ENCODE measurements at regions not wholly inside any gene's neighbourhood (a gene's known extent, or its start where the extent isn't known, plus 50 kb on each side); places are given as distances from the start of the nearest gene placed in this dataset.

DNA sequence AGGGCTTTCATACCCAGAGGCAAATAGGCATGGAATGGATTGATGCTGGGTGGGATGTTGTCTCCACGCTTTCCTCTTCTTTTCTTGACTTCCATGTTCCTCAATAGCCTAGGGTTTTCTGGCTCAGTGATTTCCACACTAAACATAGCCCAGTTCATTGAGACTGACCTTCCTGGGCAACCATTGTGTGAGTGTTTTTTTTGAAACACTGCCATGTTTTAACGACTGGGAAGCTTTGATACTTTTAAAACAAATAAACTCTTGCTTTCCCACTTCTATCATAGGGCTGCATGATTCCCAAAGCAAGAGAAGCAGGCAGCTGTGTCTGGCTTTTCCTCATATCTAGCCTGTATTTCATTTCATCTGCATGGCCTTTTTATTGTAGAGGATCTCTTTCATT lies 775.9 kb upstream of the TSPY4 start:
- Mint-ChIP-seq H3K9me3 (no peaks in the 10 kb centered on the region), H3K4me3 (no peak overlapping the region), H3K4me1 (no peaks in the 10 kb centered on the region), H3K27ac (no peak overlapping the region), H3K27me3 (no peaks in the 10 kb centered on the region), H3K36me3 (no peaks in the 10 kb centered on the region)
- no peak for DNase-seq
- CTCF ChIA-PET = no interaction called here

DNA sequence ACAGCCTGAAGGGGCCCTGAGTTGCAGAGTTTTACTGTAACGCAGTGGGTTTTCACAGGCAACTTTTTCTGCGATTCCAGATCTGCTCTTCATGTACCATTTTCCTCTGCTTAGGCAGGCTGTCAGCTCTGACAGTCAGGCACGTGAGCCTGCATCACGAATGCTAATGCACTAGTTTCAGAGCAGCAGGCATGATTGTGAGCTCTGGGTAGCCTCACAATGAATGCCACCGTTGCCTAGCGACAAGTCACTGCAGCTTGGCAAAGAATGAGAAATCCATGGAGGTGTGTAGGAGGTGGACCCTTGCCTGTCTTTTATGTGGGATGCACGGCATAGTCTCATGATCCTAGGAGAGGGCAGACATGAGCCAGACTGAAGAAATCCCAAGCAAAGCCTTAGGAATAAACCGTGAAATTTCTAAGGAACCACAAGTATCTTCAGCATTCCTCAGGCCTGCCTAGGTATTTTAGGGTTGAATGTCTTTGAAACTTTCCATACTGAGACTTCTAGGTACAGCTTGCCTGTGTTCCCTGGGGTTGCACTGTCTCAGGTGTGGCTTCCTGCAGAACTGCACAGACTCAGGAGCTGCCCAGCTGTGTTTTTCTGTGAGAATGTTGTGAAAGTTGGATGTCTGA lies 774.7 kb upstream of the TSPY4 start:
- Mint-ChIP-seq H3K4me3 (no peak overlapping the region), H3K27me3 (no peaks in the 10 kb centered on the region), H3K36me3 (no peaks in the 10 kb centered on the region), H3K4me1 (no peaks in the 10 kb centered on the region), H3K27ac (no peak overlapping the region), H3K9me3 (no peaks in the 10 kb centered on the region)
- CTCF ChIA-PET = no interaction called here
- DNase-seq = no peak

DNA sequence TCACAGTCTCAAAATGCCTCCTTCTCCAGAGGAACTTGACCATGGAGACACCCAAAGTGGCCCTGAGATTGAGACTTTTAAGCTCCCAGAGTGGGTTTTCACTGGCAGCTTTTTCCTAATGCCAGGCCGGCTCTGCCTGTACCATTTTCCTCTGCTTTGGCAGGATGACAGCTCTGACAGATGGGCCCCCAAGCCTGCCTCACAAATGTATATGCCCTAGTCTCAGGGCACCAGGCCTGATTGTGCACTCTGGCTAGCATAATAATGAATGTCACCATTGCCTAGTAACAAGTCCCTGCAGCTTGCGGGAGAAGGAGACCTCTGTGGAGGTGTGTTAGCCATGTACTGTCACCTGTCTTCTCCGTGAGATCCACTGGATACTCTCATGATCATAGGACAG lies 772.8 kb upstream of the TSPY4 start:
- DNase-seq = no peak
- Mint-ChIP-seq H3K9me3 (no peaks in the 10 kb centered on the region), H3K4me3 (no peak overlapping the region), H3K4me1 (no peaks in the 10 kb centered on the region), H3K27me3 (no peaks in the 10 kb centered on the region), H3K36me3 (no peaks in the 10 kb centered on the region), H3K27ac (no peak overlapping the region)
- CTCF ChIA-PET = no interaction called here

DNA sequence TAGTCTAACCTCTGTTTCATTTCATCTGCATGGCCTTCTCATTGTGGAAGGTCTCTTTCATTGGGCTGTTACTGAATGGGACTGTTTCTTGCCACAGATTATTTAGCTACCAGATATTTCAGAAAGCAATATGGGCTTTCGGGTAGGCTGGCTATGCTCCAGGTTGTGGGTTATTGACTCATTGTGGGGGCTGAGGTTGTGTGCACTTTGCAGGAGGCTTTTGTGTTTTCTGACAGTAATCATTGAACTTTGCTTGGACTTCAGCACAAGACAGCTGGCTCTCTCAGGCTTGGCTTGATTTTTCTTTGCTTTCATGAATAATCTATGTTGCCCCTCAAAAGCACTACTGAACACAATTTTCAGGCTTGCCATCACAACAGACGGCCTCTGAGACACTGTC lies 771.1 kb upstream of the TSPY4 start:
- no peaks in the 10 kb centered on the region for H3K27me3 Mint-ChIP-seq
- no peaks in the 10 kb centered on the region for H3K9me3 Mint-ChIP-seq
- CTCF ChIA-PET = no interaction called here
- H3K4me1 Mint-ChIP-seq = no peaks in the 10 kb centered on the region
- no peak overlapping the region for H3K4me3 Mint-ChIP-seq
- DNase-seq = no peak
- H3K27ac Mint-ChIP-seq = no peak overlapping the region
- no peaks in the 10 kb centered on the region for H3K36me3 Mint-ChIP-seq

DNA sequence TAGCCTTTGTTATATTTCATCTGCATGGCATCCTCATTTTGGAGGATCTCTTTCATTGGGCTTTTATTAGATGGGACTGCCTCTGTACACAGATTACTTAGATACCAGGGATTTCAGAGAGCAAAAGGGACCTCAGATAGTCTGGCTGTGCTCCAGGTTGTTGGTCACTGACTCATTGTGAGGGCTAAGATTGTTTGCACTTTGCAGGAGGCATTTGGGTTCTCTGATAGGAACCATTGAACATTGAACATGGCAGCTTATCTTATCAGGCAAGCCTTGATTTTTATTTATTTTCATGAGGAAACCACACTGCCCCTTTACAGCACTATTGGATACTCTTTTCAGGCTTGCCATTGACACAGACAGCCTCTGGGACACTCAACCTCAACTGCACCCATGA lies 766.9 kb upstream of the TSPY4 start:
- CTCF ChIA-PET = no interaction called here
- no peaks in the 10 kb centered on the region for H3K4me1 Mint-ChIP-seq
- H3K4me3 Mint-ChIP-seq = no peak overlapping the region
- no peaks in the 10 kb centered on the region for H3K27me3 Mint-ChIP-seq
- DNase-seq = no peak
- no peaks in the 10 kb centered on the region for H3K9me3 Mint-ChIP-seq
- H3K36me3 Mint-ChIP-seq = no peaks in the 10 kb centered on the region
- H3K27ac Mint-ChIP-seq = no peak overlapping the region

DNA sequence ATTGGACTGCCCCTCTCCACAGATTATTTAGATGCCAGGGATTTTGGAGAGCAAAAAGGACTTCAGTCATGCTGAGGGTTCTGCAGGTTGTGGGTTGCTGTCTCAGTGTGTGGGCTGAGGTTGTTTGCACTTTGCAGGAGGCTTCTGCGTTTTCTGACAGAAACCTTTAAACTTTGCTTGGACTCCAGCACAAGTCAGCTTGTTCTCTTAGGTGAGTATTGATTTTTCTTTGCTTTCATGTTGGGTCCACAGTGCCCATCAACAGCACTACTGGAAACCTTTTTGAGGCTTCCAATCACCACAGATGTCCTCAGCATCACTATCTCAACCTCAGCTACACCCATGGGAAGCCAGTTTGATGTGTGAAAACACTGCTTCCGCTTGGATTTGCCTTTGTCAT lies 764.3 kb upstream of the TSPY4 start:
- Mint-ChIP-seq H3K4me3 (no peak overlapping the region), H3K27ac (no peak overlapping the region), H3K4me1 (no peaks in the 10 kb centered on the region), H3K36me3 (no peaks in the 10 kb centered on the region), H3K9me3 (no peaks in the 10 kb centered on the region), H3K27me3 (no peaks in the 10 kb centered on the region)
- no peak for DNase-seq
- CTCF ChIA-PET = no interaction called here

DNA sequence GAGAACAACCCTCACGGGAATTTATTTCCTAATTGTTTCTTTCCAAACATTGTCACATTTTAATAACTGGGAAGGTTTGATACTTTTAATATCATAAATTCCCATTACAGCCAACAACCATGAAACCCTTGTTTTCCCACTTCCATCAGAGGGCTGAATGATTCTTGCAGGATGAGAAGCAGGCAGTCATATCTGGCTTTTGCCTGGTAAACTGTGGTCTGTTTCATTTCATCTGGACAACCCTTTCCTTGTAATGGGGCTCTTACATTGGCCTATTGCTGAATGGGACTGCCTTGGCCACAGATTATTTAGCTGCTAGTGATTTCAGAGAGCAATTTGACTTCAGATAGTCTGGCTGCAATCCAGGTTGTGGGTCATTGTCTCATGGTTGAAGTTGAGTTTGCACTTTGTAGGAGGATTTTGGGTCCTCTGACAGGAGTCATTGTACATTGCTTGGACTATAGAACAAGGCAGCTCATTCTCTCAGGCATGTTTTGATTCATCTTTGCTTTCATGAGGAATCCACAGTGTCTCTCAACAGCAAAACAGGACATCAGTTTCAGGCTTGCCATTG lies 754.9 kb upstream of the TSPY4 start:
- no peaks in the 10 kb centered on the region for H3K36me3 Mint-ChIP-seq
- no peak overlapping the region for H3K4me3 Mint-ChIP-seq
- no peaks in the 10 kb centered on the region for H3K4me1 Mint-ChIP-seq
- H3K27me3 Mint-ChIP-seq = no peaks in the 10 kb centered on the region
- CTCF ChIA-PET = no interaction called here
- DNase-seq = no peak
- no peaks in the 10 kb centered on the region for H3K9me3 Mint-ChIP-seq
- H3K27ac Mint-ChIP-seq = no peak overlapping the region

DNA sequence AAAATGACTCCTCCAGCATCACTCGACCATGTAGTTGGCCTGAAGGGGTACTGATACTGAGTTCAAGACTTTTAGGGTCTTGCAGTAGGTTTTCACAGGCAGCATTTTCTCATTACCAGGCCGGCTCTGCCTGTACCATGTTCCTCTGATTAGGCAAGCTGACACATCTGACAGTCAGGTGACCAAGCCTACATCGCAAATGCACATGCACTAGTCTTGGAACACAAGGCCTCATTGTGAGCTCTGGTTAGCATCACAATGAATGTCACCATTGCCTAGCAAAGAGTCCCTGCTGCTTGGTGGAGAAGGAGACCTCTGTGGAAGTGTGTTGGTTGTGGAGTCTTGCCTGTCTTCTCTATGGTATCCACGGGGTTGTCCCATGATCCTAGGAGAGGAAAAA lies 754.1 kb upstream of the TSPY4 start:
- no peak for DNase-seq

DNA sequence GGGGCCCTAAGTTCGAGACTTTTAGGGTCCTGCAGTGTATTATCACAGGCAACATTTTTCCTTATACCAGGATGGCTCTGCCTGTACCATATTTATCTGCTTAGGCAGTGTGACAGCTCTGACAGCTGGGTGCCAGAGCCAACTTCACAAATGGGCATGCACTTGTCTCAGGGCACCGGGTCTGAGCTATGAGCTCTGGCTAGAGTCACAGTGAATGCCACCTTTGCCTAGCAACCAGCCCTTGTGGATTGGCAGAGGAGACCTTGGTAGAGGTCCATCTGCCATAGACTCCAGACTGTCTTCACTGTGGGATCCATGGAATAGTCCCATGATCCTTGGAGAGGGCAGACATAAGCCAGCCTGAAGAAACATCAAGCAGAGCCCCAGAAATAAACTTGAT lies 746.6 kb upstream of the TSPY4 start:
- H3K4me1 Mint-ChIP-seq = no peaks in the 10 kb centered on the region
- no peaks in the 10 kb centered on the region for H3K9me3 Mint-ChIP-seq
- no peak overlapping the region for H3K27ac Mint-ChIP-seq
- no peak overlapping the region for H3K4me3 Mint-ChIP-seq
- H3K36me3 Mint-ChIP-seq = no peaks in the 10 kb centered on the region
- CTCF ChIA-PET = no interaction called here
- H3K27me3 Mint-ChIP-seq = no peaks in the 10 kb centered on the region
- no peak for DNase-seq

More for the DNA sequence above, 754.1 kb upstream of the TSPY4 start:
- H3K4me3 Mint-ChIP-seq = no peak overlapping the region
- H3K36me3 Mint-ChIP-seq = no peaks in the 10 kb centered on the region
- no peaks in the 10 kb centered on the region for H3K4me1 Mint-ChIP-seq
- CTCF ChIA-PET = no interaction called here
- H3K9me3 Mint-ChIP-seq = no peaks in the 10 kb centered on the region
- no peak overlapping the region for H3K27ac Mint-ChIP-seq
- H3K27me3 Mint-ChIP-seq = no peaks in the 10 kb centered on the region

DNA sequence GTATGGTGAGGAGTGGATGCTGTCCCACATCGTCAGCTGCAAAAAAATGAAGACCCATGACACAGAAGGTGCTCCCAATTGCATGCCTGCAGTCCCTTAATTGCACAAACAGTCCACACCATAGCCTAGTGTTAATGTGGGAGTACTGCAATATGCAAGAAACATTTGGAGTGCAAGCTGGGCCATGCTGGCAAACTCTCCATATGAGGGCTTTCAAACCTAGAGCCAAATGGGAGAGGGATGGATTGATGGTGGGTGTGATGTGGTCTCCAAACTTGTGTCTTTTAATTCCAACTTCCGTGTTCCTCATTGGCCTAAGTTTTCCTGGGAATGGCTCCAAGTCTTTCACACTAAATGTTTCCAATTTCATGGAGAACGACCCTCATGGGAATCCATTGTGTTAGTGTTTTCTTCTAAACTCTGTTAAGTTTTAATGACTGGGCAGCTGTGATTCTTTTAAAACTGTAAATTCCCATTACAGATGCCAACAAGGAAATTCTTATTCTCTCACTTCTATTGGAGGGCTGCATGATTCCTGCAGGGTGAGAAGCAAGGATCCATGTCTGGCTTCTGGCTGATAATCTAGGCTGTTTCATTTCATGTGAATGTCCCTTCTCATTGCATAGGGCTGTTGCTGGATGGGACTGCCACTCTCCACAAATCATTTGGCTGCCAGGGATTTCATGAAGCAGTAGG lies 745.3 kb upstream of the TSPY4 start:
- H3K36me3 Mint-ChIP-seq = no peaks in the 10 kb centered on the region
- no peaks in the 10 kb centered on the region for H3K27me3 Mint-ChIP-seq
- no peaks in the 10 kb centered on the region for H3K4me1 Mint-ChIP-seq
- no peak overlapping the region for H3K27ac Mint-ChIP-seq
- H3K4me3 Mint-ChIP-seq = no peak overlapping the region
- H3K9me3 Mint-ChIP-seq = no peaks in the 10 kb centered on the region
- CTCF ChIA-PET = no interaction called here
- no peak for DNase-seq

DNA sequence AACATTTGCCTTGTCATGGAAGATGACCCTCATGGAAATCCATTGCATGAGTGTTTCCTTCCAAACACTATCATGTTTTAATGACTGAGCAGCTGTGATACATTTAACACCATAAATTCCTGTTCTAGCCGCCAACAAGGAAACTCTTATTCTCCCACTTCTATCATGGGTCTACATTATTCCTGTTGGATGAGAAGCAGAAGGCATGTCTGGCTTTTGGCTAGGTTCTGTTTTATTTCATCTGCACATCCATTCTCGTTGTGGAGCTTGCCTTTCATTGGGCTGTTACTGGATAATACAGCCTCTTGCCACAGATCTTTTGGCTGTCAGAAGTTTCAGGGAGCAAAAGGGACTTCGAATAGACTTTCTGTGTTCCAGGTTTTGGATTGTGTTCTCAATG lies 742.6 kb upstream of the TSPY4 start:
- H3K27ac Mint-ChIP-seq = no peak overlapping the region
- H3K36me3 Mint-ChIP-seq = no peaks in the 10 kb centered on the region
- H3K9me3 Mint-ChIP-seq = no peaks in the 10 kb centered on the region
- DNase-seq = no peak
- H3K4me3 Mint-ChIP-seq = no peak overlapping the region
- CTCF ChIA-PET = no interaction called here
- no peaks in the 10 kb centered on the region for H3K4me1 Mint-ChIP-seq
- no peaks in the 10 kb centered on the region for H3K27me3 Mint-ChIP-seq

DNA sequence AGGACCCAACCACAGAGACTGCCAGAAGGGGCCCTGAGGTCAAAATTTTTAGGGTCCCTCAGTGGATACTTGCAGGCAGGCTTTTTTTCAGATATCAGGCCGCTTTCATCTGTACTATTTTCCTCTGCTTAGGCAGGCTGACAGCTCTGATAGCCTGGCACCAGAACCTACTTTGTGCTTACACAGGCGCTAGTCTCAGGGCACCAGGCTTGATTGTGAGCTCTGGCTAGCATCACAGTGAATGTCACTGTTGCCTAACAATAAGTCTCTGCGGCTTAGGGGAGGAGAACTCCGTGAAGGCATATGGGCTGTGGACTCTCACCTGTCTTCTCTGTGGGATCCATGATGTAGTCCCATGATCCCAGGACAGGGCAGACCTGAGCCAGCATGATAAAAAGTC lies 738.1 kb upstream of the TSPY4 start:
- Mint-ChIP-seq H3K4me1 (no peaks in the 10 kb centered on the region), H3K36me3 (no peaks in the 10 kb centered on the region), H3K27me3 (no peaks in the 10 kb centered on the region), H3K9me3 (no peaks in the 10 kb centered on the region), H3K27ac (no peak overlapping the region), H3K4me3 (no peak overlapping the region)
- DNase-seq = no peak
- CTCF ChIA-PET = no interaction called here

DNA sequence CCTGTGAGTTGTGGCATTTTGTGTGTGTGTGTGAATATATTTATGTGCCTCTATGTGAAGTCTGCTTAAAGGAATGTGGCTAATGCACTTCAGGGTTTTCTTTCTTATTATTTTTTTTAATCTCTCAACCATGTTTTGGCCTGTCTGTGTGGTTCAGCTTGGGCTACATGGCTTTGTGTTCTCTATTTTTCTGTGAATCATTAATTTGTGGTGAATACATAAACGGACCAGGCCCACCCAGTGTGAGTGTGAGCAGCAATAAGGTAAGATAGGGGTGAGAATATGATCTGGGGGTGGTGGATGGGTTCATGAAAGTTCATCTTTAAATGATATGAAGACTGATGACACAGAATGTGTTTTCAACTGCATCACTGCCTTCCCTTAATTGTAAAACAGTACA lies 726.6 kb upstream of the TSPY4 start:
- Mint-ChIP-seq H3K4me3 (no peak overlapping the region), H3K4me1 (no peaks in the 10 kb centered on the region), H3K27me3 (no peaks in the 10 kb centered on the region), H3K27ac (no peak overlapping the region), H3K9me3 (no peaks in the 10 kb centered on the region), H3K36me3 (no peaks in the 10 kb centered on the region)
- no peak for DNase-seq
- CTCF ChIA-PET = no interaction called here

DNA sequence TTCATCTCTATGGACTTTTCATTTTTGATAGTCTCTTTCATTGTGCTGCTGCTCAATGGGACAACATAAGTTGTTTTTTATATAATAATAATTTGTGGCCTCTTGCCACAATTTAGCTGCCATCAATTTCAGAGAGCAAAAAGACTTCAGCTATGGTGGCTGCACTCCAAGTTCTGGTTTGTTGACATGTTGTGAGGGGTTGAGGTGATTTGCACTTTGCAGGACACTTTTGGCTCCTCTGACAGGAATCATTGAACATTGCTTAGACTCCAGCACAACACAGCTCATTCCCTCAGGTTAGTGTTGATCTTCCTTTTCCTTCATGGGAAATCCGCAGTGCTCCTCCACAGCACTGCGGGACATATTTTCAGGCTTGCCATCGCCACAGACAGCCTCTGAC lies 725.4 kb upstream of the TSPY4 start:
- Mint-ChIP-seq H3K27me3 (no peaks in the 10 kb centered on the region), H3K4me3 (no peak overlapping the region), H3K4me1 (no peaks in the 10 kb centered on the region), H3K9me3 (no peaks in the 10 kb centered on the region), H3K36me3 (no peaks in the 10 kb centered on the region), H3K27ac (no peak overlapping the region)
- CTCF ChIA-PET = no interaction called here
- DNase-seq = no peak

DNA sequence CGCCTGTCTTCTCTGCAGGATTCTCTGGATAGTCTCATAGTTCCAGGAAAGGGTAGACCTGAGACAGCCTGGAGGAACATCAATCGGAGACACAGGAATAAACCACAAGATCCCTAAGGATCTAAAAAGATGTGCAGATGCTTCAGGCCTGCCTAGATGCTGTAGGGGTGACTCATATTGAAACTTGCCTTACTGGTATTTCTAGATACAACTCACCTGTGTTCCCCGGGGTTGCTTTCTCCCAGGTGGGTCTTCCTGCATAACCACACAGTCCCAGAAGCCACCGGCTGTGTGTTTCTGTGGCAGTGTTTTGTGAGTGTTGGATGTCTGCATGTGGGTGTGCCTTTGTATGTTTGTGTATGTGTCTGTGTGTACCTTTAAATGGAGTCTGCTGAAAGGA lies 719.0 kb upstream of the TSPY4 start:
- Mint-ChIP-seq H3K36me3 (no peaks in the 10 kb centered on the region), H3K9me3 (no peaks in the 10 kb centered on the region), H3K4me1 (no peaks in the 10 kb centered on the region), H3K27ac (no peak overlapping the region), H3K27me3 (no peaks in the 10 kb centered on the region), H3K4me3 (no peak overlapping the region)
- CTCF ChIA-PET = no interaction called here
- DNase-seq = no peak

Measured in activated naive CD4-positive, alpha-beta T cell treated with anti-CD3 and anti-CD28 coated beads, Interleukin-2, amount 10 ng/mL, durations not matched to agents 7 days and 5 days (primary cell).